NOMO-1 treated with DMSO at 0.1 percent for 48 hours (cell line): ENCODE measurements at regions not wholly inside any gene's neighbourhood (a gene's known extent, or its start where the extent isn't known, plus 50 kb on each side); places are given as distances from the start of the nearest gene placed in this dataset.

Experiments used
- DNase-seq: peaks from one replicate; lab custom pipeline; 2025; ENCODE audit not compliant: unreplicated experiment; lab: John Stamatoyannopoulos, UW

GRCh38 chr11:122186439-122187080 lies 70.5 kb upstream of the BLID start:
- peak; percentile 54 for DNase-seq

GRCh38 chr11:122183933-122184332 lies 67.9 kb upstream of the BLID start:
- DNase-seq = no peak

- DNase-seq = no peak
These were observed 65.9 kb upstream of the BLID start for GRCh38 chr11:122181893-122182292.

- DNase-seq = no peak
These were observed 65.4 kb upstream of the BLID start for GRCh38 chr11:122181372-122181771.

GRCh38 chr11:122179961-122180834 lies 64.2 kb upstream of the BLID start:
- DNase-seq = no peak

GRCh38 chr11:122178795-122179194 lies 62.8 kb upstream of the BLID start:
- DNase-seq = no peak

GRCh38 chr11:122177238-122177637 lies 61.2 kb upstream of the BLID start:
- DNase-seq = no peak

- no peak for DNase-seq
These were observed 60.6 kb upstream of the BLID start for GRCh38 chr11:122176651-122177050.

- DNase-seq = no peak
These were observed 59.3 kb upstream of the BLID start for GRCh38 chr11:122175306-122175705.

GRCh38 chr11:122173587-122173986 lies 57.6 kb upstream of the BLID start:
- DNase-seq = no peak

- no peak for DNase-seq
These were observed 57.0 kb upstream of the BLID start for GRCh38 chr11:122173074-122173450.

- DNase-seq = no peak
These were observed 56.5 kb upstream of the BLID start for GRCh38 chr11:122172352-122173073.

GRCh38 chr11:122170815-122171475 lies 54.9 kb upstream of the BLID start:
- DNase-seq = no peak

- no peak for DNase-seq
These were observed 52.2 kb upstream of the BLID start for GRCh38 chr11:122168218-122168617.

GRCh38 chr11:122167100-122167499 lies 51.1 kb upstream of the BLID start:
- no peak for DNase-seq

GRCh38 chr11:122165607-122166371 lies 49.8 kb upstream of the BLID start:
- DNase-seq = no peak
